ENCODE measurements at regions not wholly inside any gene's neighbourhood (a gene's known extent, or its start where the extent isn't known, plus 50 kb on each side); places are given as distances from the start of the nearest gene placed in this dataset.
"Not testable (repeated sequence)": the region's sequence is repeated elsewhere in the genome, so short reads cannot be mapped to it uniquely, and the experiment has no call there.

DNA sequence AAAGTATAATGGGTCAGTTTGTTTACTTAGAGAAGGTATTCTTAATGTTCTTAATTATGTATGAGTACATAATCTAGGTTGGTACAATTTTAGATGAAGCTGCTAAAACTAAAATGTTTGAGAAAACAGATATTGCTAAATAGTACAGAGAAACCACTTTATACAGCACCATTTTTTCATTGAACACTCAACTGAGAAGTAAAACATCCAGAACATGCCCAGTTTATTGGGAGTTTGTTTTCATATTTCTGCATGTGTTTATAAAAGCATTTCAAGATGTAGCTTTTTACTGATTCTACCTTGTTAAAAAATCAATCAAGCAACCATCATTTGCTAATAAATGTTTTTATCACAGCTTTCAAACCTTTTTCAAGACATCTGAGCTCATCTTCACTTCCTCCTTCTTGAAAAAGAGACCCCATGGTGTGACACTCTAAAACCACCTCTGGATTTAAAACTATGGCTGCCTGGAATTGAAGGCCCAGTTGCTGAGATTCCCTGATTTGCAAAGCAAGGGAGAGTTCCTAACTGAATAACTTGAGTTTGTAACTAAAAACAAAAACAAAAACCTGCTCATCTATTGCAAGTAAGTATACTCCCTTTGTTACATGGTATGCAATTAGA lies 585.9 kb downstream of the ZEB2 start:
- no peak for DNase-seq (ENCODE audit: low read depth)
- no peak overlapping the region for H3K4me3 ChIP-seq (ENCODE audit: low read length)
- TF ChIP-seq CTCF (conservative IDR thresholded peaks at IDR 0.05; ENCODE audit: low read length): no peak

DNA sequence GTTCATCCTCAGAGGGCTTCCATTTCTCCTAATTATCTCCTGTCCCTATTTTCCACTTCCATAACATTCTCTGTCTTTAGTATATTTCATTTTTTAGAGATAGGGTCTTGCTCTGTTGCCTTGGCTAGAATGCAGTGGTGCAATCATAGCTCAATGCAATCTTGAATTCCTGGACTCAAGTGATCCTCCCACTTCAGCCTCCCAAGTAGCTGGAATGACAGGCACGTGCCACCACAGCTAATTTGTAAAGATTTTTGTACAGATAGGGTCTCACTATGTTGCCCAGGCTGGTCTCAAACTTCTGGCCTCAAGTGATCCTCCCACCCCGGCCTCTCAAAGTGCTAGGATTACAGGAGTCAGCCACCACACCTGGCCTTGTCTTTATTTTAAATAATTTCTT lies 589.0 kb downstream of the ZEB2 start:
- no peak overlapping the region for H3K4me3 ChIP-seq (ENCODE audit: low read length)
- no peak for DNase-seq (ENCODE audit: low read depth)
- TF ChIP-seq CTCF (conservative IDR thresholded peaks at IDR 0.05; ENCODE audit: low read length): no peak

- no peak for DNase-seq (ENCODE audit: low read depth)
- TF ChIP-seq CTCF (conservative IDR thresholded peaks at IDR 0.05; ENCODE audit: low read length): no peak
- no peak overlapping the region for H3K4me3 ChIP-seq (ENCODE audit: low read length)
Measured at GRCh38 chr2:143928613-143929012, 591.3 kb downstream of the ZEB2 start.

DNA sequence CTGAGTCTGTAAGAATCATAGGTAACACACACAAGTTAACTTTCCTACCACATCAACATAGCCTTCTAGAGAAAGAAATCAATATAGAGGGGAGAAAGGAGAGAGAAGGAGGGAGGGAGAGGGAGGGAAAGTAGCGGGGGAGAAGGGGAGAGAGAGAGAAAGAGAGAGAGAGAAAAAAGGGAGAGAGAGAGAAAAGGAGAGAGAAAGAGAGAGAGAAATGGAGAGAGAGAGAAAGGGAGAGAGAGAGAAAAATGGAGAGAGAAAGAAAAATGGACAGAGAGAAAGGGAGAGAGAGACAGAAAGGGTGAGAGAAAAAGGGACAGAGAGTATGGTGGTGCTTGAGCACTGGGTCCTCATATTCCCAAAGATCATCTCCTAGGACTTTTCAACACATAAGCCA lies 591.7 kb downstream of the ZEB2 start:
- no peak for TF ChIP-seq CTCF (conservative IDR thresholded peaks at IDR 0.05; ENCODE audit: low read length)
- no peak for DNase-seq (ENCODE audit: low read depth)
- no peak overlapping the region for H3K4me3 ChIP-seq (ENCODE audit: low read length)

DNA sequence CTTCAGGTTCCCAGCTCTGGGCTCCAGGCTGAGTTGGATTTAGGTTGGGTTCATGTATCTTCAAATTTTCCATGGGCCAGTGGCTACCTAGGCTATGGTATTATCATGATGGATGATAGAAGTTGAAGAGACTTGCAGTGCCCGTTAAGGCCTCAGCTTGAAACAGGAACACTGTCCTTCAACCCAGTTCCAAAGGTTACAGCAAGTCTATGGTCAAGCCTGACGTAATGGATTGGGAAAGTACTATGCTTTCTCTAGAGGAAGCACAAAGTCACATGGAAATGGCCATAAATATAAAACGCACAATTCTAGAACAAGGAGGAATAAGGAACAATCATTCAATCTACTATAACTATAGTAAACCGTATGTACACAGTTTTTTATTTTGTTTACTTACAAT lies 593.2 kb downstream of the ZEB2 start:
- DNase-seq (ENCODE audit: low read depth): no peak
- TF ChIP-seq CTCF (conservative IDR thresholded peaks at IDR 0.05; ENCODE audit: low read length): no peak
- no peak overlapping the region for H3K4me3 ChIP-seq (ENCODE audit: low read length)

DNA sequence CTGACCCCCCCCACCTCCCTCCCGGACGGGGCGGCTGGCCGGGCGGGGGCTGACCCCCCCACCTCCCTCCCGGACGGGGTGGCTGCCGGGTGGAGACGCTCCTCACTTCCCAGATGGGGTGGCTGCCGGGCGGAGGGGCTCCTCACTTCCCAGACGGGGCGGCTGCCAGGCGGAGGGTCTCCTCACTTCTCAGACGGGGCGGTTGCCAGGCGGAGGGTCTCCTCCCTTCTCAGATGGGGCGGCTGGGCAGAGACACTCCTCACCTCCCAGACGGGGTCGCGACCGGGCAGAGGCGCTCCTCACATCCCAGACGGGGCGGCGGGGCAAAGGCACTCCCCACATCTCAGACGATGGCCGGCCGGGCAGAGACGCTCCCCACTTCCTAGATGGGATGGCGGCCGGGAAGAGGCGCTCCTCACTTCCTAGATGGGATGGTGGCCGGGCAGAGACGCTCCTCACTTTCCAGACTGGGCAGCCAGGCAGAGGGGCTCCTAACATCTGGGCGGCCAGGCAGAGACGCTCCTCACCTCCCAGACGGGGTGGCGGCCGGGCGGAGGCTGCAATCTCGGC lies 597.6 kb downstream of the ZEB2 start:
- DNase-seq (ENCODE audit: low read depth); H3K4me3 ChIP-seq (ENCODE audit: low read length): not testable (repeated sequence)

DNA sequence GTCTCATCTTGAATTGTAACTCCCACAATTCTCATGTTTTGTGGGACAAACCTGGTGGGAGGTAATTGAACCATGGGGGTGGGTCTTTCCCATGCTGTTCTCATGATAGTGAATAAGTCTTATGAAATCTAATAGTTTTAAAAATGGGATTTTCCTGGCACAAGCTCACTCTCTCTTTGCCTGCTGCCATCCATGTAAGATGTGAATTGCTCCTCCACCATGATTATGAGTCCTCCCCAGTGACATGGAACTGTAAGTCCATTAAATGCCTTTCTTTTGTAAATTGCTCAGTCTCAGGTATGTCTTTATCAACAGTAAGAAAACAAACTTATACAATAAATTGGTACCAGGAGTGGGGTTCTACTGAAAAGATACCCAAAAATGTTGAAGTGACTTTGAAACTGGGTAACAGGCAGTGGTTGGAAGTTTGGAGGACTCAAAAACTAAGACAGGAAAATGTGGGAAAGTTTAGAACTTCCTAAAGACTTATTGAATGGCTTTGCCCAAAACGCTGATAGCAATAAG lies 601.4 kb downstream of the ZEB2 start:
- no peak for DNase-seq (ENCODE audit: low read depth)
- no peak for TF ChIP-seq CTCF (conservative IDR thresholded peaks at IDR 0.05; ENCODE audit: low read length)
- H3K4me3 ChIP-seq (ENCODE audit: low read length): no peak overlapping the region
